HG03432 (cell line): ENCODE measurements at regions not wholly inside any gene's neighbourhood (a gene's known extent, or its start where the extent isn't known, plus 50 kb on each side); places are given as distances from the start of the nearest gene placed in this dataset.

Source experiments
- ATAC-seq: cut with Tn5 transposase; IDR thresholded peaks from one replicate; pipeline ENCODE4 v1.9.1; 2021; ENCODE audit warnings: mild to moderate bottlenecking, moderate library complexity; ENCODE audit not compliant: unreplicated experiment

- ATAC-seq = no peak
These were observed 137.8 kb downstream of the ENGASE start for GRCh38 chr17:79212149-79213087.

DNA sequence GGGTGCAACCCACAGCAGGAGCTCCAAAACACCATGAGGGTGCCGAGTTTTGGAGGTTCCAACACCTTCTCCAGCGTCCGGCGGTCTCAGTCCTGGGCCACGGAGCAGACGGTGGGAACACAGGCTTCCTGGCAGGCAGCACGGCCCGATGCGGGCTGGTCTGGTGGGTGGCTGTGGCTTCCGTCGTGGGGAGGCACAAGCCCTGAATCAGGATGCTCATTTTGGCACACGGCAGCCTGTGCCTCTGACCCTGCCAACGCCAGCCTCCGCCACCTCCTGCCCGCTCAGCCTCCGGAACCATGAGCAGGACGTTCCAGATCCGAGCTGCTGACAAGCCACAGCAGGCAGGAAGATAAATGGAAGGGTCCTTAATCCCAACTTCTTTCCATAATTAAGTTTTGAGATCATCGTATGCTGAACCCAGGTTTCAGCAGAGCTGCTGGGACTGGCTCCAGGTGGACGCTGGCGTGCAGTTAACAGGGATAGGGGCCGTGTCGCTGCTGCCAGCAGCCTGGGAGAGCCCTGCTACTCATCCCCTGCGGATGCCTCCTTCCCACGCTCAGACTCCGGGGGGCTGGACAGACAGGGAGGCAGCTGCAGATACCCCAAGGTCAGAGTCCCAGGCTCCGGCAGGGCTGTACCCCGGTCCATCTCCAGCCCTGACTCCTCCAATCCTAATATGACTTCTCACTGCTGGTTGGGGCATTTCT is 136.6 kb downstream of the ENGASE start:
- no peak for ATAC-seq

- ATAC-seq = no peak
These were observed 136.0 kb downstream of the ENGASE start for GRCh38 chr17:79210638-79211037.

GRCh38 chr17:79207960-79208359 is 133.3 kb downstream of the ENGASE start:
- no peak for ATAC-seq

GRCh38 chr17:79205688-79206205 is 131.1 kb downstream of the ENGASE start:
- no peak for ATAC-seq

DNA sequence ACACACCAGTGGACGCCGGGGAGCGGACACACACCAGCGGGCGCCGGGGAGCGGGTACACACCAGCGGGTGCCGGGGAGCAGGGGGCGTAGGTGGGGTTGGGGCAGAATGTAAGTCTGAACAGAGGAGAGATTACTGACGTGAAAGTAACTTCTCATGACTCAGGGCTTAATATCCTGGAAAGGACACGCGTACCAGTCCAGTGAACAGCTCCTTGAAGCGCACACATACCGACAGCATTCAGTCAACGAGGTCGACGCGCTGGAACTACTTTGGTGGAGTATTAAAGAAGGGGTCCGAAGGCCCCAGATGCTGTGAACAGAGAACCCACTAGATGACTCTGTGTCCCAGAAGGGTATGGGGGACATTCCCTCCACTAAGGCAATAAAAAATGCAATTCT is 129.6 kb downstream of the ENGASE start:
- no peak for ATAC-seq

GRCh38 chr17:79203657-79204056 is 129.0 kb downstream of the ENGASE start:
- no peak for ATAC-seq

DNA sequence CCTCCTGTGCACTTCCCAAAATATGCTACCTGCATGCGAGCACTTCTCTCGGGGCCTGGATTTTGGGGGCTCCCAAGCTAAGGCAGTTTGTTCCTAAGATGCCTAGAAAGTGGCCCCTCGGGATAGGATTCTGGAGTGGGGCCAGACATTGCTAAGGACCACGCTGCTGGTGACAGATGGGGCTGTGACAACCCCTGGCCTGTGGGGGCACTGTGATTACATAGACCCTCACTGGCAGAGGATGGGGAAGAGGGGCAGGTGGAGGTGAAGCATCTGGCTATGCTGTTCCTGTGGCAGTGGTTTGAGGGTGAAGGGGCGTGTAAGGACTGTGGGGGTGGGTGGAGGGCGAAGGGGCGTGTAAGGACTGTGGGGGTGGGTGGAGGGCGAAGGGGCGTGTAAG is 128.4 kb downstream of the ENGASE start:
- no peak for ATAC-seq

DNA sequence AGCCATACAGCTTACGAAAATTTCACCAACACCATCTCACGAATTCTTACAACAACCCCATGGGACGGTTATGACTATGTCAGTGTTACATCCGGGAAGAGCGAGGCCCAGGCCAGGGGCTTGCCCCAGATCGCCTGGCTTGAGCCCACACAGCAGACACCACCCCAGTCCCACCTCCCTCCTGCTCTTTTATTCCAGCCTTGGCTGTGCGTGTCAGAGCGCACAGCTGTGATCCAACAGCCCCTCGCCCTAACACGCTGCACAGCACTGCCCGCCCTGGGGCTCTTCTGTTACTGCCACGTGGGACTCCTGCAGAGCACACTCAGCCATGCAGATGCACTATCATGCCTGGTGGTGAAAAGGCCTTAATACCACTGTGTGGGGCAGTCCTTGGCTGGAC is 127.9 kb downstream of the ENGASE start:
- ATAC-seq = no peak

GRCh38 chr17:79201536-79202227 is 127.1 kb downstream of the ENGASE start:
- no peak for ATAC-seq

GRCh38 chr17:79201119-79201518 is 126.5 kb downstream of the ENGASE start:
- no peak for ATAC-seq

DNA sequence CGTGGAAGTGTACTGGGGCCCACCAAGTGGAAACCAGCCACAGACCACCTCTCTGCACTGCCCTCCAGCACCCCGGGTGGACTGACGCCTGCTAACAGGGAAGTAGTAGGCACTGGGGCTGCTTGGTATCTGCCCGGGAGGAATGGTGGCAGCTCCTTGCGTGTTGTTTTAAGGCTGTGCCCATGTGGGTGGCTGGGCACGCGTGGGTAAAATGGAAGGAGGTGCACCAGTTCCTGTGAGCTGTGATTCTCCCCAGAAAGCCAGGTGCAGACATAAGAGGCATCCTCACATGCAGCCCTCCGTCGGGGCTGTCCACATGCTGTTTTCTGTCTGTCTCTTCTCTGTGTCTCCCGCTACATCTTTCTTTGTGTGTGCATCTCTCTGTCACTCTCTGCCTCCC is 122.3 kb downstream of the ENGASE start:
- ATAC-seq = no peak

DNA sequence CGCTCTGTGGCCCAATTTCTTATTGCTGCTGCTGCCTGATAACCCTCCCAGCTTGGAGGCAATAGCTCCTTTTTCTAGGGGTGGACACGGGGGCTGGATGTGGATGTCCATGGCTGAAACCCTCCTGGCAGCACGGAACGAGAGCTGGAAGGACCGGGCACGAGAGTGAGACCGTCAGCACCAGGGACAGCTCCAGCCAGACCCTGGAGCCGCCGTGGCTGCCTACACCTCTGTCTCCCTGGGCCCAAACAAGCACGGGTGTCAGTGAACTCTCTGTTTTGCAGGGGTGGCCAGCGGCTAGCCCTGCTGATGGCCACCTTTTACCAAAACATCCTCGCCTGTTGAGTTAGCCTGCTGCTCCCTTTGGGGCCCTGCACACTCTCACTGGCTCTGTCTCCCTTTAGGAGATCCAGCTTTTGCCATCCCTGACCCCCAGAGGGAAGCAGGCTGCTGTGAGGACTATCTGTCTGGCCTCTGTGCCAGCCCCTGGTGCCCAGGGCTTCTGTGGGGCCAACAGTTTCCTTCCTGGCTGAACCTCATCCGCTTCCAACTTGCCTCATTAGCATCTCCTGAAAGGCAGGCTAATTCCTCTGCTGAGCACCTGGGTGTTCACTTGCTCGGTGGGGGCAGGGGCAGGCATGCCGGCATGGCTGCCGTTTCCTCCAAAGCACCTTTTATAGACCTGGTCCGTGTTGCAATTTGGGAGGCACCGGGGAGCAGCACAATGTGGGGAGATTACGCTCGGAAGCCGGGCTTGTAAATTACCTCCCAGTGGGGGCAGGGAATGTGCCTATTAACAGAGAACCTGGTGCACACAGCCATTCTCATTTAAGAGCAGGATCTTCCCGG is 118.1 kb downstream of the ENGASE start:
- ATAC-seq = no peak

DNA sequence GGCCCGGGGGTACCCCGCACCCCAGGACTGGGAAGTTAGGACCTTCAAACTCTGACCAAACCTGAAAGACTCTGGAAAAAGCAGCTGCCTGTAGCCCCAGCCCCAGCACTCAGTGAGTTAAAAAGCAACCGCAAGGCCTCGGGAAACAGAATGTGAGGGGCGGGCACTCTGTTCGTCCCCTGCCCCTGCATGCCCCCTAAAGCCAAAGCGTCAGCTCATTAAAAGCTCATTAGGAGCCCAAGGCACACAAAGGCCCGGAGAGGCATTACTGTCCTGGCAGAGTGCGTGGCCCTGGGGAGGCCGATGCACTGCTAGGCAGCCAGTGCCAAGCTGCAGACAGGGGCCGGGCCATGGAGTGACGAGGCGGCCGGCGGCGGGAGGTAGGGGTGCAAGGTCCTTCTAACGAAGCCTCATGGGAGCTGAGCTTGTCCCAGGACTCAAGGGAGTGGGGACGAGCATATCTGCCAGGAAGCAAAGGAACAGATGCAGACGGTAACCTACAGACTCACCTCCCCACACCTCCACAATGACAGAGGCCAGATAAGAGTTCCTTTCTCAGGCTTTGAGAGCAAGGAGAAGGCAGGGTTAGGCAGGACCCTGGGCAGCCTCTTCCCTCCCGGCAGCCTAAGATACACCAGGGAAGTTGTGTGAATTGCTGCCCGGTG is 116.8 kb downstream of the ENGASE start:
- ATAC-seq = no peak

- ATAC-seq = no peak
These were observed 114.7 kb downstream of the ENGASE start for GRCh38 chr17:79189305-79189704.

- ATAC-seq = no peak
These were observed 114.1 kb downstream of the ENGASE start for GRCh38 chr17:79188685-79189084.

- no peak for ATAC-seq
These were observed 113.4 kb downstream of the ENGASE start for GRCh38 chr17:79188048-79188447.

- no peak for ATAC-seq
These were observed 112.6 kb downstream of the ENGASE start for GRCh38 chr17:79187186-79187585.

DNA sequence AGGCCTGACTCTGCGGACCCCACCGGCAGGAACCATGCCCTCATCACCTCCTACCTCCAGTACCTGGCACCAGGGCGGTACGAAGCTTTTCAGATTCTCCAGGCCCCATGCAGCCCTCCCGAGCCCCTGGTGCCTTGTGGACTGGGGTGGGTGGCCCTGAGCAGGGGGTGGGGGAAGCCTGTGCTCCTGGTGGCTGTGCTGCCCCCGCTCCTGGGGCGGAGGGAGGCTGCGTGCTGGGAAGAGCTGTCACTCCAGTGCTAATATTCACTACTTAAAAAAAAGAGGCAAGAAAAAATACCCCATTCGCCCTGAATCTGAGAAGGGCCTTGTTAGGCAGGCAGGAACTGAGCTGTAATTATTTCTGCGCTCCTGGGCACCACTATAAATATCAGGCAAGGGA is 111.8 kb downstream of the ENGASE start:
- ATAC-seq = no peak

GRCh38 chr17:79185671-79186070 is 111.0 kb downstream of the ENGASE start:
- ATAC-seq = no peak
